Fibroblast of the aortic adventitia (primary cell): ENCODE measurements at regions not wholly inside any gene's neighbourhood (a gene's known extent, or its start where the extent isn't known, plus 50 kb on each side); places are given as distances from the start of the nearest gene placed in this dataset.

ENCODE experiments used
- DNase-seq: peaks from one replicate; pipeline ENCODE4 v3.0.0-alpha.2; 2010; ENCODE audit warnings: low read depth
- H3K4me3 ChIP-seq: 2 replicates; pipeline ENCODE4 v1.5.1; 2011; ENCODE audit warnings: low read depth, mild to moderate bottlenecking, control low read depth, low read length, moderate library complexity
- TF ChIP-seq, protein P1 (sequence below): IDR thresholded peaks from 2 replicates; pipeline ENCODE4 v1.5.1; 2011; ENCODE audit warnings: mild to moderate bottlenecking, low read length, control low read depth, inconsistent platforms; ENCODE audit not compliant: insufficient read depth

DNA sequence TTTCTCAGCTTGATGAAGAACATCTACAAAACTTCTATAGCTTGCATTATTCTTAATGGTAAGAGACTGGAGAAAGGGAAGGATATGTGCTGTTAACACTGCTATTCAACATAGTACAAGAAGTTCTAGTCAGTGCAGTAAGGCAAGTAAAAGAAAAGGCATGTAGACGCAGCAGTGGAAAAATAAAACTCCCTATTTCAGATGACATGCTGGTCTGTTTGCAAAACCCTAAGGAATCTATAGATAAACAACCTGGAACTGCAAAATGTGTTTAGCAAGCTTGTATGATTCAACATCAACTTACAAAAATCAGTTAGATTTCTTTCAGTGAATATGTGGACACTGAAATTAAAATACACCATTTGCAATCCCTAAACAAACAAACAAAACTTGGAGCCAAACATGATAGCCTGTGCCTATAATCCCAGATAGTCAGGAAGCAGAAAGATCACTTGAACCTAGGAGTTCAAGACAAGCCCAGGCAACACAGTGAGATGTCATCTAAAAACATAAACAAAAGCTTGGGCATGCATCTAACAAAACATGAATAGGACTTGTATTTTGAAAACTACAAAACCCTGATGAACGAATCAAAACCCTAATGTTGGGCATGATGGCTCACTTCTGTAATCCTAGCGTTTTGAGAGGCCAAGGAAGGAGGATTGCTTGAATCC, 293.6 kb upstream of the RGS6 start:
- H3K4me3 ChIP-seq = no peak overlapping the region
- TF ChIP-seq, protein P1, sequence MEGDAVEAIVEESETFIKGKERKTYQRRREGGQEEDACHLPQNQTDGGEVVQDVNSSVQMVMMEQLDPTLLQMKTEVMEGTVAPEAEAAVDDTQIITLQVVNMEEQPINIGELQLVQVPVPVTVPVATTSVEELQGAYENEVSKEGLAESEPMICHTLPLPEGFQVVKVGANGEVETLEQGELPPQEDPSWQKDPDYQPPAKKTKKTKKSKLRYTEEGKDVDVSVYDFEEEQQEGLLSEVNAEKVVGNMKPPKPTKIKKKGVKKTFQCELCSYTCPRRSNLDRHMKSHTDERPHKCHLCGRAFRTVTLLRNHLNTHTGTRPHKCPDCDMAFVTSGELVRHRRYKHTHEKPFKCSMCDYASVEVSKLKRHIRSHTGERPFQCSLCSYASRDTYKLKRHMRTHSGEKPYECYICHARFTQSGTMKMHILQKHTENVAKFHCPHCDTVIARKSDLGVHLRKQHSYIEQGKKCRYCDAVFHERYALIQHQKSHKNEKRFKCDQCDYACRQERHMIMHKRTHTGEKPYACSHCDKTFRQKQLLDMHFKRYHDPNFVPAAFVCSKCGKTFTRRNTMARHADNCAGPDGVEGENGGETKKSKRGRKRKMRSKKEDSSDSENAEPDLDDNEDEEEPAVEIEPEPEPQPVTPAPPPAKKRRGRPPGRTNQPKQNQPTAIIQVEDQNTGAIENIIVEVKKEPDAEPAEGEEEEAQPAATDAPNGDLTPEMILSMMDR = no peak
- DNase-seq = no peak

DNA sequence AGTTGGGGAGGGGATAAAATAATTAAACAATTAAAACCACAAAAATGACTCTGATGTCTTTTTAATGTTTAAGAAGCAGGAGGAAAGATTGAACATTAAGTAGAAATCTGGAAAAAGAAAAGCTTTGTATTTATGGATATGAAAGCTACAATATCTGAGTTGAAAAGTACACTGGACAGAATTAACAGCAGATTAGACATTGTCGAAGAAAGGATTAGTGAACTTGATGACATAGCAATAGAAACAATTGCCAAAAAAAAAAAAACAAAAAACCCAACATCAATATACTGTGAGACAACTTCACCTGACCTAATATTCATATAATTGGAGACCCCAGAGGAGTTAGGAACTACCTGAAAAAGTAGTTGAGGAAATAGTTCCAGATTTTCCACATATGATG, 289.5 kb upstream of the RGS6 start:
- TF ChIP-seq, protein P1 = no peak
- no peak for DNase-seq
- no peak overlapping the region for H3K4me3 ChIP-seq

DNA sequence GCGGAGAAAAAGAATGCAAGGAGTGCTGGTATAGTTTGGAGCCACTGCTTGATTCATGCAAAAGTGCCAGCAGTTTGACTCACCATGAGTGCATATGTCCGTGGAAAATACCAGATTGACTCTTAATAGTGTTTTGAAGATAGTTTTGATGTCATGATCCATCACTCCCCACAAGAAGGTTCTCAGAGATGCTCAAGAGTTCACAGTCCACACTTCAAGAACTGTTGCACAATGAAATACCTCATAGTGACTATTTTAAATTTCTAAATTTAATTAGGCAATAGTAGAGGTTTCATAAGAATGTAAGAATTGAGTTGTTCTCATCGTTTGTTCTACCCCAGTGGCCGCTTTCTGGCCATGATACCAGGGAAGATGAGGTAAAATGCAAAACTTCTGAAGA, 286.6 kb upstream of the RGS6 start:
- peak; percentile 20 for DNase-seq
- H3K4me3 ChIP-seq = no peak overlapping the region
- TF ChIP-seq, protein P1 = no peak

DNA sequence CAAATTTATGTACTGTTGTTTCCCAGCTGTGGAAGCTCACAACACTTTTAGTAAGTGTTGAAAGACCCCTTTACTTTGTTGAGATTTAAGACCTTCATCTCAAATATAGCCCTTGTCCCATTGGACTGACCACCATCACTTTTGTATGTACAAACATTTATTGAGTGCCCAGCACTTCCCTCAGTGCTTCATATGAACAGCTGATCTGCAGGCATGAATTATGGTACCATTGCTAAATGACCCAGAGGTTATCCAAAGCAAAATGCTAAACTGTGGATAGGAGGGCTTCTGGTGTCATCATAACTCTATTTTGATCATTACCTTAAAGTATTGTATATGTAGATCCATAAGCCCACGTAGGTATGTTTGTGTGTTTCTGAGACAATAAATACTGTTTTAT, 285.7 kb upstream of the RGS6 start:
- H3K4me3 ChIP-seq = no peak overlapping the region
- DNase-seq = no peak
- TF ChIP-seq, protein P1 = no peak

GRCh38 chr14:71647086-71647784, 285.0 kb upstream of the RGS6 start:
- TF ChIP-seq, protein P1 = no peak
- H3K4me3 ChIP-seq = no peak overlapping the region
- no peak for DNase-seq

DNA sequence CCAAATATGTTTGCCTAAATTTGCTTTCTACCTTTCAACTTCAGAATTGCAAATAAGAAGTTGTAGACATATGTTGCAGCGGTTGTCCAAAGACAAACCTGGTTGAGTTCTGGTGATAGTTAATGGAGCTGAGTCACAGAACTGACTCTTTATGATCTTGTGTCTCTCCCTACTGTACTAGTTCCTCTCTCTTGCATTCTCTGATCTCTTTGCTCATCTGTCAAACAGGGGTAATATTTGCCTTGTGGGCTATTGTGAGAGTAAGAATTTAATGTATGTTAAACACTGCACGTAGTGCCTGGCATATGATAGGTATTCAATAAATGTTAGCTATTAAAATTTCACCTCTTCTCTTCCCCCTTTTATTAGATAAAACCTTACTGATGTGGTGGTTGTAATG, 283.5 kb upstream of the RGS6 start:
- H3K4me3 ChIP-seq = no peak overlapping the region
- TF ChIP-seq, protein P1 = no peak
- DNase-seq = no peak
